OCI-LY3 (cell line): ENCODE measurements at regions not wholly inside any gene's neighbourhood (a gene's known extent, or its start where the extent isn't known, plus 50 kb on each side); places are given as distances from the start of the nearest gene placed in this dataset.

Experiments used
- H2AFZ ChIP-seq: fragments of 200-600, 300-600 bp; shearing (Covaris generic); 2 replicates; pipeline ENCODE4 v1.6.0; 2014; ENCODE audit warnings: antibody characterized with exemption, low read depth, low read length
- H3K27ac ChIP-seq: fragments of 200-600, 300-600 bp; sonication (generic); 2 replicates; pipeline ENCODE4 v1.5.1; 2014; ENCODE audit warnings: mild to moderate bottlenecking, low read length, moderate library complexity, mixed read lengths
- H3K27me3 ChIP-seq: fragments of 200-600, 300-600 bp; sonication (generic); 2 replicates; pipeline ENCODE4 v1.6.1; 2014; ENCODE audit warnings: low read depth, low read length, mixed read lengths
- H3K36me3 ChIP-seq: fragments of 200-600, 300-600 bp; sonication (generic); replicated peaks from 2 replicates; pipeline ENCODE3; 2014; ENCODE audit warnings: low read depth, low read length, mixed read lengths
- H3K4me1 ChIP-seq: fragments of 300-600, 200-600 bp; sonication (generic); 2 replicates; pipeline ENCODE4 v1.6.1; 2014; ENCODE audit warnings: low read length, mixed read lengths
- H3K4me2 ChIP-seq: fragments of 200-600, 300-600 bp; sonication (generic); 2 replicates; pipeline ENCODE4 v1.6.1; 2014; ENCODE audit warnings: low read length, mixed read lengths
- H3K4me3 ChIP-seq: fragments of 300-600, 200-600 bp; sonication (generic); 2 replicates; pipeline ENCODE4 v1.5.1; 2014; ENCODE audit warnings: antibody characterized with exemption, mild to moderate bottlenecking, low read length, moderate library complexity
- H3K79me2 ChIP-seq: fragments of 300-600, 200-600 bp; shearing (Covaris generic); 2 replicates; pipeline ENCODE4 v1.6.1; 2014; ENCODE audit warnings: mild to moderate bottlenecking, low read length, mixed read lengths
- H3K9ac ChIP-seq: fragments of 300-600, 200-600 bp; shearing (Covaris generic); 2 replicates; pipeline ENCODE4 v1.6.0; 2014; ENCODE audit warnings: mild to moderate bottlenecking, low read length, moderate library complexity
- H3K9me3 ChIP-seq: fragments of 200-600, 300-600 bp; shearing (Covaris generic); 2 replicates; pipeline ENCODE4 v1.6.1; 2014; ENCODE audit warnings: low read length, mixed read lengths; ENCODE audit not compliant: insufficient read depth
- H4K20me1 ChIP-seq: fragments of 200-600, 300-600 bp; sonication (generic); 2 replicates; pipeline ENCODE4 v1.6.1; 2016; ENCODE audit warnings: low read length, mixed read lengths; ENCODE audit not compliant: insufficient read depth
- EZH2phosphoT487 ChIP-seq: fragments of 200-600 bp; shearing (Covaris generic); IDR thresholded peaks from 2 replicates; pipeline ENCODE4 v1.6.1; 2018; ENCODE audit warnings: antibody characterized with exemption, mixed run types, low read depth
- TF ChIP-seq, protein P1 (sequence below): fragments of 200-600, 300-600 bp; sonication (generic); IDR thresholded peaks from 2 replicates; pipeline ENCODE4 v1.5.1; 2014; ENCODE audit warnings: antibody characterized with exemption, low read length, low read depth

DNA sequence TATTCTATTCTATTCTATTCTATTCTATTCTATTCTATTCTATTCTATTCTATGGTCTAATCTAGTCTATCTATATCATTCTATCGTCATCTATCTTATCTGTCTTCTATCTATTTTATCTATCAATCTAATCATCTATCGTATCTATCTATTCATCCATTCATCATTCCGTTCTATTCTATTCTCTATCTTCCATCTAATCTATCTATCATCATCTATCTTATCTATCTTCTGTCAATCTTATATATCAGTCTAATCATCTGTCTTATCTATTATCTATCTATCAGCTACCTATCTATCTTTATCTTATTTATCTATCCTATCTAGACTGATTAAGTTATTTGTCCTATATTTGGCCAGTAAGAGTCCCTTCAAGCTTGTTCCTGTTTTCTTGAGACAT, 831.5 kb upstream of the TMEM132C start:
- Histone ChIP-seq H3K27me3 (peaks cover 15% of the 10 kb centered on the region), H3K4me1 (no peaks in the 10 kb centered on the region), H3K79me2 (no peaks in the 10 kb centered on the region), H3K9ac (no peak overlapping the region), H3K4me2 (no peak overlapping the region), H3K36me3 (peaks cover 3% of the 10 kb centered on the region), H2AFZ (no peak overlapping the region), H3K4me3 (no peak overlapping the region), H3K9me3 (peaks cover 10% of the 10 kb centered on the region), H4K20me1 (no peaks in the 10 kb centered on the region), H3K27ac (no peak overlapping the region)
- TF ChIP-seq, protein P1, sequence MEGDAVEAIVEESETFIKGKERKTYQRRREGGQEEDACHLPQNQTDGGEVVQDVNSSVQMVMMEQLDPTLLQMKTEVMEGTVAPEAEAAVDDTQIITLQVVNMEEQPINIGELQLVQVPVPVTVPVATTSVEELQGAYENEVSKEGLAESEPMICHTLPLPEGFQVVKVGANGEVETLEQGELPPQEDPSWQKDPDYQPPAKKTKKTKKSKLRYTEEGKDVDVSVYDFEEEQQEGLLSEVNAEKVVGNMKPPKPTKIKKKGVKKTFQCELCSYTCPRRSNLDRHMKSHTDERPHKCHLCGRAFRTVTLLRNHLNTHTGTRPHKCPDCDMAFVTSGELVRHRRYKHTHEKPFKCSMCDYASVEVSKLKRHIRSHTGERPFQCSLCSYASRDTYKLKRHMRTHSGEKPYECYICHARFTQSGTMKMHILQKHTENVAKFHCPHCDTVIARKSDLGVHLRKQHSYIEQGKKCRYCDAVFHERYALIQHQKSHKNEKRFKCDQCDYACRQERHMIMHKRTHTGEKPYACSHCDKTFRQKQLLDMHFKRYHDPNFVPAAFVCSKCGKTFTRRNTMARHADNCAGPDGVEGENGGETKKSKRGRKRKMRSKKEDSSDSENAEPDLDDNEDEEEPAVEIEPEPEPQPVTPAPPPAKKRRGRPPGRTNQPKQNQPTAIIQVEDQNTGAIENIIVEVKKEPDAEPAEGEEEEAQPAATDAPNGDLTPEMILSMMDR, result no peak
- no peak for TF ChIP-seq EZH2phosphoT487

DNA sequence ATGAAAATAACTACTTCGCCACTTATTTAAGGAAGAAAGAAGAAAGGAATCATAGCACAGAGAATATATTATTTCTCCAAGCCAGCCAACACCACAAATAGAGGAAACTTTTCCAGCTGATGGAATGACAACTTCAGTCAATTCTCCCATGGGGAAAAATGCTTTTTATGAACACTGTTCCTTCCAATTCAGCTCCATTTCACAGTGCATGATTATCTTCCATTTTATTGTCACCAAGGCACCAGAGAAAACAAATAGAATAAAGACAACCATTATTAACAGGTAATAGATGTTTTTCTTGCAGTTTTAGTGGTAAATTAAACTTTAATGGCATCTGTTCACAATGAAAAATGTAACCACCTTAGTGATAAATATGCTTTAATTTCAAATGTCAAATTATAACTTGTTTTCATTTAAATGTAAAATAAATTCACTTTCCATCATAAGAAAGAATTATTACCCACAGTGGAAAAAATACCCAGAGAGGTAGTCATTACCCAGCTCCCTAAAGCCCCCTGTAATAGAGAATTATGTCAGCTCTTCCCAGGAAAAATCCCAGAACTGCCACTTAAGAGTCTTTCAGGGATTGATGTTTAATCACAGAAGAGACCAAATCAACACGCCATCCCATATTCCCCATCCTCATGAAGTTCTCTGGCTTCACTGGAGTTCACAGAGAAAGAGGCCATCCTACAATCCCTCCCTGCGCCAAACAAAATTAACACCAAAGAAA, 828.3 kb upstream of the TMEM132C start:
- Histone ChIP-seq H3K79me2 (no peaks in the 10 kb centered on the region), H3K4me2 (no peak overlapping the region), H4K20me1 (no peaks in the 10 kb centered on the region), H3K9ac (no peak overlapping the region), H2AFZ (no peak overlapping the region), H3K36me3 (peaks cover 3% of the 10 kb centered on the region), H3K27ac (no peak overlapping the region), H3K4me1 (no peaks in the 10 kb centered on the region), H3K27me3 (peaks cover 4% of the 10 kb centered on the region; the same call in 1 of the 2 replicates), H3K4me3 (no peak overlapping the region), H3K9me3 (peaks cover 16% of the 10 kb centered on the region)
- no peak for TF ChIP-seq EZH2phosphoT487
- TF ChIP-seq, protein P1, result no peak

DNA sequence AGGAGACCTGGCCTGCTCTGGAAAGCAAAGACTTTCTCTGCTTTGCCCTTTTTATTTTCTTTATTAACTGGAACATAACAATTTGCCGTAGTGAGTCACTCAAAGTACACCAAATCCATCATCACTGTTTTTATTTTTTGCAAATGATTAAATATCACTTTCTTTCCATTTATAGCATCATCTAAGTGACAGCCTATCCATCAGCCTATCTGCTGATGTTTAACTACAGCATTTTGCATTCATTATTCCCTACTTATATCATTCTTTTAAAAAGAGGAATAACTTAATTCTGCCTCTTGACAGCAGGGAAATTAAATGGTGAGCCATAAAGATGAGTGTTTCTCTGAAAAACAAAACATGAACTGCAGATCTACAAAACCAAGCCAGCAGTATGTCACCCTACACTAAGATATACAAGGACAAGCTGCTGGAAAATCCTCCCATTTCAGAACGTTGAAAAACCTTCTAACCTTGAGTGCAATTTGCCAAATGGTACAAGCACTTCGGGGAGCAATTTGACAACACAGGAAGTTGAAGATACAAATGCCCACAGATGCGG, 821.3 kb upstream of the TMEM132C start:
- no peaks in the 10 kb centered on the region for H3K4me1 ChIP-seq
- no peak overlapping the region for H3K4me3 ChIP-seq
- no peak overlapping the region for H3K27ac ChIP-seq
- H3K9ac ChIP-seq, result no peak overlapping the region
- no peaks in the 10 kb centered on the region for H3K27me3 ChIP-seq
- no peak for TF ChIP-seq EZH2phosphoT487
- TF ChIP-seq, protein P1, result no peak
- H3K9me3 ChIP-seq, result peaks cover 4% of the 10 kb centered on the region; the same call in 1 of the 2 replicates
- no peaks in the 10 kb centered on the region for H4K20me1 ChIP-seq
- no peak overlapping the region for H3K4me2 ChIP-seq
- no peak overlapping the region for H2AFZ ChIP-seq
- H3K79me2 ChIP-seq, result no peaks in the 10 kb centered on the region
- no peaks in the 10 kb centered on the region for H3K36me3 ChIP-seq

DNA sequence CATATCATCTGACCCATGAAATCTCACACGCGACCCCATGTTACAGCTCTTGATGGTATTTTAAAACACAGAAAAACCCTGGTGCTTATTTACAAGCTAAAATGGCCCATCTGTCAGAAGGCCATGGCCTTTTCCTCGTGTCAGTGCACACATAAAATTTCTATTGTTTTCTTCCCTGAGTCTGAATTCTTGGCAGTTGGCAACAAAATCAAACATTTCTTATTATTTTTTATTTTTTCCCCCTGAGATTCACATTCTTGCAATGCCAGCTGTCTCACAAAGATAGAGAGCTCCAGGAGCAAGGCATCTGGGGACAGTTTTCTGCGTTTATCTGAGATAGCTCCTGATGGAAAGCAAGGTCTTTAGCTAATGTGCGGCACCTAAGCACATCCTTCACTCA, 818.1 kb upstream of the TMEM132C start:
- Histone ChIP-seq H2AFZ (no peak overlapping the region), H3K9me3 (no peaks in the 10 kb centered on the region), H3K4me2 (no peak overlapping the region), H3K27me3 (no peaks in the 10 kb centered on the region), H4K20me1 (no peaks in the 10 kb centered on the region), H3K9ac (no peak overlapping the region), H3K79me2 (no peaks in the 10 kb centered on the region), H3K27ac (no peak overlapping the region), H3K4me3 (no peak overlapping the region), H3K36me3 (no peaks in the 10 kb centered on the region), H3K4me1 (no peaks in the 10 kb centered on the region)
- TF ChIP-seq, protein P1, result no peak
- no peak for TF ChIP-seq EZH2phosphoT487
